Thoracic aorta (tissue), 2 donors: ENCODE measurements at regions not wholly inside any gene's neighbourhood (a gene's known extent, or its start where the extent isn't known, plus 50 kb on each side); places are given as distances from the start of the nearest gene placed in this dataset.

Source experiments
- ATAC-seq: fragments of 150-250 bp; one replicate; pipeline ENCODE4 v1.8.0; 2017; ENCODE audit warnings: low read depth; ENCODE audit not compliant: insufficient number of reproducible peaks, low FRiP score
- DNase-seq: peaks from one replicate; pipeline ENCODE4 v3.0.0-alpha.2; 2020; ENCODE audit warnings: low spot score
- H3K27ac ChIP-seq, 2 donors: fragments of 200-600 bp; sonication (generic); 1 replicate in 1 of 2; 2 replicates in 1 of 2; pipeline ENCODE4 v1.5.1; 2016; ENCODE audit warnings: mild to moderate bottlenecking in 2 of 2, moderate library complexity in 2 of 2
- H3K27me3 ChIP-seq: fragments of 200-600 bp; sonication (generic); replicated peaks from 2 replicates; pipeline ENCODE4 v1.6.0; 2016; ENCODE audit warnings: mild to moderate bottlenecking; ENCODE audit not compliant: insufficient read depth
- H3K36me3 ChIP-seq: fragments of 200-600 bp; sonication (generic); one replicate; pipeline ENCODE4 v1.5.1; 2016
- H3K4me1 ChIP-seq, 2 donors: fragments of 200-600 bp; sonication (generic); 1 replicate in 1 of 2; 2 replicates in 1 of 2; pipeline versions ENCODE4 v1.5.1 to v1.6.0; 2016; ENCODE audit warnings: low read depth in 2 of 2, mild to moderate bottlenecking in 1 of 2; ENCODE audit not compliant: control insufficient read depth in 1 of 2
- H3K4me3 ChIP-seq: fragments of 200-600 bp; sonication (generic); 2 replicates; pipeline ENCODE4 v1.5.1; 2016; ENCODE audit warnings: mild to moderate bottlenecking
- H3K9me3 ChIP-seq: fragments of 200-600 bp; sonication (generic); 2 replicates; pipeline ENCODE4 v1.5.1; 2016
- CTCF ChIP-seq: fragments of 200-600 bp; sonication (generic); IDR thresholded peaks from one replicate; pipeline ENCODE4 v1.5.1; 2019; ENCODE audit warnings: antibody characterized with exemption

- no peak for DNase-seq
- no peak for TF ChIP-seq CTCF
- Histone ChIP-seq H3K27me3 (no peaks in the 10 kb centered on the region), H3K4me3 (no peak overlapping the region), H3K4me1 (peaks cover 0 to 13% of the 10 kb centered on the region in 2 donors), H3K27ac (no peak overlapping the region), H3K9me3 (no peaks in the 10 kb centered on the region), H3K36me3 (no peaks in the 10 kb centered on the region)
- ATAC-seq: no peak
Observed at GRCh38 chr3:16807391-16807790, 77.4 kb upstream of the PLCL2 start.

- no peaks in the 10 kb centered on the region for H3K36me3 ChIP-seq
- ATAC-seq (no peak), DNase-seq (no peak)
- H3K4me3 ChIP-seq: no peak overlapping the region
- H3K9me3 ChIP-seq: no peaks in the 10 kb centered on the region
- H3K27me3 ChIP-seq: no peaks in the 10 kb centered on the region
- peaks cover 0 to 13% of the 10 kb centered on the region in 2 donors for H3K4me1 ChIP-seq
- no peak overlapping the region for H3K27ac ChIP-seq
- TF ChIP-seq CTCF: no peak
Observed at GRCh38 chr3:16808393-16809107, 76.2 kb upstream of the PLCL2 start.

GRCh38 chr3:16809482-16809881 lies 75.3 kb upstream of the PLCL2 start:
- TF ChIP-seq CTCF: no peak
- ATAC-seq (no peak), DNase-seq (no peak)

GRCh38 chr3:16809993-16810392 lies 74.8 kb upstream of the PLCL2 start:
- DNase-seq (no peak), ATAC-seq (no peak)
- no peak for TF ChIP-seq CTCF
- no peaks in the 10 kb centered on the region for H3K9me3 ChIP-seq
- no peak overlapping the region for H3K27ac ChIP-seq
- H3K36me3 ChIP-seq: no peaks in the 10 kb centered on the region
- no peak overlapping the region for H3K4me3 ChIP-seq
- peaks cover 0 to 13% of the 10 kb centered on the region in 2 donors for H3K4me1 ChIP-seq
- H3K27me3 ChIP-seq: no peaks in the 10 kb centered on the region

More at GRCh38 chr3:16809482-16809881, 75.3 kb upstream of the PLCL2 start:
- H3K27me3 ChIP-seq: no peaks in the 10 kb centered on the region
- no peaks in the 10 kb centered on the region for H3K9me3 ChIP-seq
- H3K4me1 ChIP-seq: peaks cover 0 to 13% of the 10 kb centered on the region in 2 donors
- H3K27ac ChIP-seq: no peak overlapping the region
- H3K4me3 ChIP-seq: no peak overlapping the region
- H3K36me3 ChIP-seq: no peaks in the 10 kb centered on the region

- no peak for ATAC-seq
- no peaks in the 10 kb centered on the region for H3K27me3 ChIP-seq
- TF ChIP-seq CTCF: no peak
- H3K9me3 ChIP-seq: no peaks in the 10 kb centered on the region
- DNase-seq: no peak
- no peak overlapping the region for H3K4me3 ChIP-seq
- peaks cover 0 to 13% of the 10 kb centered on the region in 2 donors for H3K4me1 ChIP-seq
- H3K27ac ChIP-seq: no peak overlapping the region
- H3K36me3 ChIP-seq: no peaks in the 10 kb centered on the region
Observed at GRCh38 chr3:16810593-16811367, 74.0 kb upstream of the PLCL2 start.
